Liver (tissue), 8 donors: ENCODE measurements at regions not wholly inside any gene's neighbourhood (a gene's known extent, or its start where the extent isn't known, plus 50 kb on each side); places are given as distances from the start of the nearest gene placed in this dataset.

Experiments
- DNase-seq: peaks from one replicate; pipeline ENCODE4 v3.0.0-alpha.2; 2017; ENCODE audit warnings: low spot score
- H3K27ac ChIP-seq, 2 donors: one replicate each; pipeline ENCODE4 v1.7.0; 2013; ENCODE audit warnings: inconsistent platforms in 2 of 2, low read length in 2 of 2, control low read depth in 1 of 2, low read depth in 1 of 2, mild to moderate bottlenecking in 1 of 2
- H3K27me3 ChIP-seq, 4 donors: one replicate each; pipeline versions ENCODE4 v1.6.1 to v1.7.0; 2013; ENCODE audit warnings: low read length in 3 of 4, inconsistent platforms in 1 of 4, mild to moderate bottlenecking in 1 of 4, moderate library complexity in 1 of 4; ENCODE audit not compliant: control insufficient read depth in 4 of 4, insufficient read depth in 4 of 4
- H3K36me3 ChIP-seq, 4 donors: one replicate each; pipeline versions ENCODE4 v1.6.1 to v1.7.0; 2013; ENCODE audit warnings: low read length in 3 of 4, mild to moderate bottlenecking in 3 of 4, low read depth in 1 of 4, moderate library complexity in 1 of 4; ENCODE audit not compliant: control insufficient read depth in 4 of 4, insufficient read depth in 3 of 4
- H3K4me1 ChIP-seq, 4 donors: one replicate each; pipeline versions ENCODE4 v1.6.1 to v1.7.0; 2013; ENCODE audit warnings: low read length in 3 of 4, mild to moderate bottlenecking in 3 of 4, moderate library complexity in 1 of 4; ENCODE audit not compliant: control insufficient read depth in 4 of 4, insufficient read depth in 4 of 4
- H3K4me3 ChIP-seq, 3 donors: one replicate each; pipeline versions ENCODE4 v1.6.1 to v1.7.0; 2013; ENCODE audit warnings: low read length in 3 of 3, control low read depth in 1 of 3, low read depth in 1 of 3, mild to moderate bottlenecking in 1 of 3
- H3K9ac ChIP-seq, 2 donors: one replicate each; pipeline ENCODE4 v1.7.0; 2013; ENCODE audit warnings: low read length in 2 of 2, mild to moderate bottlenecking in 2 of 2, moderate library complexity in 2 of 2, control low read depth in 1 of 2, low read depth in 1 of 2
- H3K9me3 ChIP-seq, 4 donors: one replicate each; pipeline versions ENCODE4 v1.6.1 to v1.7.0; 2013; ENCODE audit warnings: low read length in 3 of 4; ENCODE audit not compliant: control insufficient read depth in 4 of 4
- EGR1 ChIP-seq, 2 donors: IDR thresholded peaks; 2 replicates each; pipeline ENCODE4 v1.6.1; 2016 to 2018; ENCODE audit warnings: antibody characterized with exemption in 2 of 2, low read depth in 2 of 2
- FOXA1 ChIP-seq: IDR thresholded peaks from 2 replicates; pipeline ENCODE4 v1.6.1; 2016; ENCODE audit warnings: antibody characterized with exemption
- FOXA2 ChIP-seq: IDR thresholded peaks from 2 replicates; pipeline ENCODE4 v1.6.1; 2016; ENCODE audit warnings: antibody characterized with exemption
- GABPA ChIP-seq, 2 donors: IDR thresholded peaks in 1 of 2; conservative IDR thresholded peaks in 1 of 2; 2 replicates each; pipeline ENCODE4 v1.6.1; 2016; ENCODE audit warnings: antibody characterized with exemption in 2 of 2, mild to moderate bottlenecking in 1 of 2, moderate library complexity in 1 of 2
- HNF4A ChIP-seq, 2 donors: conservative IDR thresholded peaks; 2 replicates each; pipeline ENCODE4 v1.6.1; 2016; ENCODE audit warnings: antibody characterized with exemption in 2 of 2, mild to moderate bottlenecking in 2 of 2
- JUND ChIP-seq, 2 donors: IDR thresholded peaks; 2 replicates each; pipeline ENCODE4 v1.6.1; 2016; ENCODE audit warnings: antibody characterized with exemption in 2 of 2
- RAD21 ChIP-seq, 2 donors: IDR thresholded peaks; 2 replicates each; pipeline ENCODE4 v1.6.1; 2016; ENCODE audit warnings: antibody characterized with exemption in 2 of 2, mild to moderate bottlenecking in 2 of 2
- RXRA ChIP-seq, 2 donors: IDR thresholded peaks; 2 replicates each; pipeline ENCODE4 v1.6.1; 2017 to 2018; ENCODE audit warnings: antibody characterized with exemption in 2 of 2, mild to moderate bottlenecking in 1 of 2
- SP1 ChIP-seq: IDR thresholded peaks from 2 replicates; pipeline ENCODE4 v1.6.1; 2018; ENCODE audit warnings: antibody characterized with exemption, mild to moderate bottlenecking
- TAF1 ChIP-seq: conservative IDR thresholded peaks from 2 replicates; pipeline ENCODE4 v1.6.1; 2016; ENCODE audit warnings: antibody characterized with exemption, mild to moderate bottlenecking
- YY1 ChIP-seq: IDR thresholded peaks from 2 replicates; pipeline ENCODE4 v1.6.1; 2016; ENCODE audit warnings: antibody characterized with exemption, mild to moderate bottlenecking
- WGBS: extraction: QIAGEN DNeasy Blood & Tissue Kit; methylation state at CpG from one replicate; pipeline ENCODE4 v1.1.7; 2013; 5-methylcytosine and 5-hydroxymethylcytosine counted together
- TF ChIP-seq, protein P1 (sequence below): fragments of 150-350 bp; IDR thresholded peaks from 2 replicates; pipeline ENCODE4 v1.5.1; 2017; ENCODE audit warnings: improper control_type of control experiment, low read depth, low read length; ENCODE audit not compliant: missing input control
- TF ChIP-seq, protein P2 (sequence below): IDR thresholded peaks from 2 replicates; pipeline ENCODE4 v1.6.1; 2016; ENCODE audit warnings: antibody characterized with exemption
- TF ChIP-seq, protein P3 (sequence below): IDR thresholded peaks from 2 replicates; pipeline ENCODE4 v1.6.1; 2016; ENCODE audit warnings: antibody characterized with exemption
- TF ChIP-seq, protein P4 (sequence below): IDR thresholded peaks from 2 replicates; pipeline ENCODE4 v1.6.1; 2016; ENCODE audit warnings: antibody characterized with exemption
- donor health status: healthy.
- donor health status: healthy.
- donor health status: healthy.
- donor health status: healthy.
- donor health status: healthy.

DNA sequence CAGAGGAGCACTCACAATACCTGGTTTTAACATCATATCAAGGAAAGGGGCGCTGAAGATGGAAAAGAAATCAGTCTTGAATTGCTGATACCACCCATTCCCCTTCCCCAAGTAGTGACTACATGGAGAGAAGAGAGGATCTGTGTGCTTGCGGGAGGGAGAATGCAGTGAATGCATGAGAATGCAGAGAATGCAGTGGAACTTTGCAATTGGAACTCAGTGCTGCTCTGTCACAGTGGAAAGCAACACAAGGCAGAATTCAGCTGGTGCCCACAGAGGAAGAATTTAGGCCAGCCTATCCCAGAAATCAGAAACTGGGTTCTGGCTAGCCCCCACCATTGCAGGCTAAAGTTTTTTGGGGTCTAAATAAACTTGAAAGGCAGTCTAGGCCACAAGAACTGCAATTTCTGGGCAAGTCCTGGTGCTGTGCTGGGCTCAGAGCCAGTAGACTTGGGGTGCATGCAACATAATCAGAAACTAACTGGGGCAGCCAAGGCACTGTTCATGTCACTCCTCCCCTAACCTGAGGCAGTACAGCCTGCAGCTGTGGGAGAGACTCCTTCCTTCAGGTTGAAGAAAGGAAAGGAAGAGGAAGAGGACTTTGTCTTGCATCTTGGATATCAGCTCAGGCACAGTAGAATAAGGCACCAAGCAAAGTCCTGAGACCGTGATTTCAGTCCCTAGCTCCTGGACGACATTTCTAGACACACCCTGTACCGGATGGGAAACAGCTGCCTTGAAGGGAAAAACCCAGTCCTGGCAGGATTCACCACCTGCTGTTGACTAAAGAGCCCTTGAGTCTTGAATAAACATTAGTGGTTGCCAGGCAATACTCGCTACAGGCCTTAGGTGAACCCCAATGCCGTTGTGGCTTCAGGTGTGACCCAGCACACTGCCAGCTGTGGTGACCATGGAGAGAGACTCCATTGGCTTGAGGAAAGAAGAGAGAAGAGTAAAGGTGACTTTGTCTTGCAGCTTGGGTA lies 329.3 kb downstream of the TBL1XR1 start (continued):
- no peak for TF ChIP-seq RXRA (IDR thresholded peaks at IDR 0.05)
- TF ChIP-seq, protein P1, sequence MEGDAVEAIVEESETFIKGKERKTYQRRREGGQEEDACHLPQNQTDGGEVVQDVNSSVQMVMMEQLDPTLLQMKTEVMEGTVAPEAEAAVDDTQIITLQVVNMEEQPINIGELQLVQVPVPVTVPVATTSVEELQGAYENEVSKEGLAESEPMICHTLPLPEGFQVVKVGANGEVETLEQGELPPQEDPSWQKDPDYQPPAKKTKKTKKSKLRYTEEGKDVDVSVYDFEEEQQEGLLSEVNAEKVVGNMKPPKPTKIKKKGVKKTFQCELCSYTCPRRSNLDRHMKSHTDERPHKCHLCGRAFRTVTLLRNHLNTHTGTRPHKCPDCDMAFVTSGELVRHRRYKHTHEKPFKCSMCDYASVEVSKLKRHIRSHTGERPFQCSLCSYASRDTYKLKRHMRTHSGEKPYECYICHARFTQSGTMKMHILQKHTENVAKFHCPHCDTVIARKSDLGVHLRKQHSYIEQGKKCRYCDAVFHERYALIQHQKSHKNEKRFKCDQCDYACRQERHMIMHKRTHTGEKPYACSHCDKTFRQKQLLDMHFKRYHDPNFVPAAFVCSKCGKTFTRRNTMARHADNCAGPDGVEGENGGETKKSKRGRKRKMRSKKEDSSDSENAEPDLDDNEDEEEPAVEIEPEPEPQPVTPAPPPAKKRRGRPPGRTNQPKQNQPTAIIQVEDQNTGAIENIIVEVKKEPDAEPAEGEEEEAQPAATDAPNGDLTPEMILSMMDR, result no peak
- no peak for TF ChIP-seq FOXA2
- TF ChIP-seq RAD21 (IDR thresholded peaks at IDR 0.05), result no peak
- TF ChIP-seq YY1, result no peak
- no peak for TF ChIP-seq TAF1
- TF ChIP-seq JUND (IDR thresholded peaks at IDR 0.05), result no peak
- TF ChIP-seq SP1, result no peak
- no peak for TF ChIP-seq FOXA1

DNA sequence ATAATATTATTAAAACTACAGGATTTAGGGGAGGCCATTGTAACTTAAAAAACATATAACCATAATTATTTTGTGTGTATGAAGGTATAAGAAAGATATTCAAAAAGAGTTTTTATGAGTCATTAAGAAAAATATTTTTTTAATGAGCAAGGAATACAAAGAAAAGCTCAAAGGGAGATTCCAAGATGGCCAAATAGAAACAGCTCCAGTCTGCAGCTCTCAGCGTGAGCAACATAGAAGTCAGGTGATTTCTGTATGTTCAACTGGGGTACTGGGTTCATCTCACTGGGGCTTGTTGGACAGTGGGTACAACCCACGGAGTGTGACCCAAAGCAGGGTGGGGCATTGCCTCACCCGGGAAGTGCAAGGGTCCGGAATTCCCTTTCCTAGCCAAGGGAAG lies 336.1 kb downstream of the TBL1XR1 start:
- Histone ChIP-seq H3K4me3 (no peak overlapping the region), H3K27ac (no peak overlapping the region), H3K27me3 (no peaks in the 10 kb centered on the region), H3K4me1 (no peaks in the 10 kb centered on the region), H3K9me3 (no peaks in the 10 kb centered on the region), H3K9ac (no peak overlapping the region), H3K36me3 (no peaks in the 10 kb centered on the region)
- 90% methylated on average over 4 of the region's 4 CpGs for WGBS
- DNase-seq, result no peak
- no peak for TF ChIP-seq RAD21 (IDR thresholded peaks at IDR 0.05)
- no peak for TF ChIP-seq HNF4A (conservative IDR thresholded peaks at IDR 0.05)

DNA sequence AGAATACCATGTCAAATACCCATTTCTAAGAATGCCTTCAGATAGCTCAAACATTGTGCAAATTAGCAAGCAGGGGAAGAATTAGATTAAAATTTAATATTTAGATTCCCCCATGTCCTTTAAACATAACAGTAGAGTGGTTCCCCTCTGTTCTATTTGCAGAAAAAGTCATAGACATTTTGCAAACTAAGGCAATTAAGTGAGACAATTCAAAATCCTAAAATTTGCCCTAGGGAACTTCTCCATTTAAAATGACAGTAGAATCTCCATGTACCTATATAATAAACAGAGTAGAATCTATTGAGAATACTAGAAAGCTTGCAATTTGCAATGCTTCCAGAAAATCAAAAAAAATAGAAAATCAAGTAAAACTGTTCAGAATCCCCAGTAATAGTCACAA lies 340.6 kb downstream of the TBL1XR1 start:
- no peak for DNase-seq
- Histone ChIP-seq H3K9ac (no peak overlapping the region), H3K9me3 (no peaks in the 10 kb centered on the region), H3K4me1 (no peaks in the 10 kb centered on the region), H3K4me3 (no peak overlapping the region), H3K27ac (no peak overlapping the region), H3K36me3 (no peaks in the 10 kb centered on the region), H3K27me3 (no peaks in the 10 kb centered on the region)
- TF ChIP-seq JUND (IDR thresholded peaks at IDR 0.05) (no peak), YY1 (no peak), TAF1 (no peak), GABPA (IDR thresholded peaks at IDR 0.05 in 1 of 2, conservative IDR thresholded peaks at IDR 0.05 in 1 of 2) (no peak)

DNA sequence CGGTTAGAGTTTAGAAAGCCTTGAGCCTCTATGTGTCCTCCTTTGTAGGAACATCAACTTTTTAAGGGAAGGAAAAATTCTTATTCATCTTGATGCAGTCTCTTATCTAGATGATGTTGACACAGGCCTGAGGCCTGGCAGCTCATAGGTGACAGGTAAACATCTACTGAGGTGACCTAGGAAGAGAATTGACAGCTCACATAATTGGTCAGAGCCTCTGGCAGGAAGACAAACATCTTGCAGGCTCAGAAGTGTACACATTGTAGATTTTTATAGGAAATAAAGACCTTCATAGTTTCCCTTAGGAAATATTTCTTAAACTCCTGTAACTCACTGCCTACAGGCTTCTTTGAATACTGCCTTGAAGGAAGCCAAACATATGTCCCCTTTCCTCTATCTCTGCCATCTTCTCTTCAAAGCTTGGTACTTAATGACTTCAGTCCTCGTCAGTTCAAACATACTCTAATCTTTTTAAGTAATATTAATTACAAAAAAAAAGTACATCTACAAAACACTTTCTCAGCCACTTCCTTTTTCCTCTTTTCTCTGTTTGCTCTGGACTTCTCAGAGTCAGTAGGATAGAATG lies 341.3 kb downstream of the TBL1XR1 start:
- no peaks in the 10 kb centered on the region for H3K27me3 ChIP-seq
- H3K4me3 ChIP-seq, result no peak overlapping the region
- TF ChIP-seq FOXA1 (no peak), YY1 (no peak), GABPA (IDR thresholded peaks at IDR 0.05 in 1 of 2, conservative IDR thresholded peaks at IDR 0.05 in 1 of 2) (no peak), EGR1 (IDR thresholded peaks at IDR 0.05; ENCODE audit: low read depth in 2 of 2) (no peak), TAF1 (no peak), SP1 (no peak)
- TF ChIP-seq, protein P2, sequence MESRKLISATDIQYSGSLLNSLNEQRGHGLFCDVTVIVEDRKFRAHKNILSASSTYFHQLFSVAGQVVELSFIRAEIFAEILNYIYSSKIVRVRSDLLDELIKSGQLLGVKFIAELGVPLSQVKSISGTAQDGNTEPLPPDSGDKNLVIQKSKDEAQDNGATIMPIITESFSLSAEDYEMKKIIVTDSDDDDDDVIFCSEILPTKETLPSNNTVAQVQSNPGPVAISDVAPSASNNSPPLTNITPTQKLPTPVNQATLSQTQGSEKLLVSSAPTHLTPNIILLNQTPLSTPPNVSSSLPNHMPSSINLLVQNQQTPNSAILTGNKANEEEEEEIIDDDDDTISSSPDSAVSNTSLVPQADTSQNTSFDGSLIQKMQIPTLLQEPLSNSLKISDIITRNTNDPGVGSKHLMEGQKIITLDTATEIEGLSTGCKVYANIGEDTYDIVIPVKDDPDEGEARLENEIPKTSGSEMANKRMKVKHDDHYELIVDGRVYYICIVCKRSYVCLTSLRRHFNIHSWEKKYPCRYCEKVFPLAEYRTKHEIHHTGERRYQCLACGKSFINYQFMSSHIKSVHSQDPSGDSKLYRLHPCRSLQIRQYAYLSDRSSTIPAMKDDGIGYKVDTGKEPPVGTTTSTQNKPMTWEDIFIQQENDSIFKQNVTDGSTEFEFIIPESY, result no peak
- TF ChIP-seq, protein P3, sequence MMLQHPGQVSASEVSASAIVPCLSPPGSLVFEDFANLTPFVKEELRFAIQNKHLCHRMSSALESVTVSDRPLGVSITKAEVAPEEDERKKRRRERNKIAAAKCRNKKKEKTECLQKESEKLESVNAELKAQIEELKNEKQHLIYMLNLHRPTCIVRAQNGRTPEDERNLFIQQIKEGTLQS, result no peak
- TF ChIP-seq, protein P4, sequence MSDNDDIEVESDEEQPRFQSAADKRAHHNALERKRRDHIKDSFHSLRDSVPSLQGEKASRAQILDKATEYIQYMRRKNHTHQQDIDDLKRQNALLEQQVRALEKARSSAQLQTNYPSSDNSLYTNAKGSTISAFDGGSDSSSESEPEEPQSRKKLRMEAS, result no peak
- no peaks in the 10 kb centered on the region for H3K9me3 ChIP-seq
- no peak overlapping the region for H3K27ac ChIP-seq
- no peaks in the 10 kb centered on the region for H3K4me1 ChIP-seq
- WGBS, result 74% methylated on average over 2 of the region's 2 CpGs
- no peaks in the 10 kb centered on the region for H3K36me3 ChIP-seq
- no peak for DNase-seq
- no peak overlapping the region for H3K9ac ChIP-seq
